Hepatocyte (in vitro differentiated cells): ENCODE measurements at regions not wholly inside any gene's neighbourhood (a gene's known extent, or its start where the extent isn't known, plus 50 kb on each side); places are given as distances from the start of the nearest gene placed in this dataset.

ENCODE experiments used
- DNase-seq: peaks from one replicate; pipeline ENCODE4 v3.0.0-alpha.2; 2016; ENCODE audit warnings: low spot score
- H2AFZ ChIP-seq: fragments of 200-600 bp; sonication (generic); 2 replicates; pipeline ENCODE4 v1.6.0; 2016; ENCODE audit warnings: antibody characterized with exemption, mild to moderate bottlenecking
- H3K27ac ChIP-seq: fragments of 200-600 bp; sonication (generic); 2 replicates; pipeline ENCODE4 v1.5.1; 2016; ENCODE audit warnings: mild to moderate bottlenecking
- H3K27me3 ChIP-seq: fragments of 200-600 bp; sonication (generic); 2 replicates; pipeline ENCODE4 v1.6.1; 2016
- H3K36me3 ChIP-seq: fragments of 200-600 bp; sonication (generic); replicated peaks from 2 replicates; pipeline ENCODE4 v1.5.1; 2016; ENCODE audit warnings: low read depth; ENCODE audit not compliant: insufficient read depth
- H3K4me1 ChIP-seq: fragments of 200-600 bp; sonication (generic); 2 replicates; pipeline ENCODE4 v1.5.1; 2016; ENCODE audit warnings: mild to moderate bottlenecking, moderate library complexity; ENCODE audit not compliant: insufficient read depth
- H3K4me2 ChIP-seq: fragments of 200-600 bp; sonication (generic); 2 replicates; pipeline ENCODE4 v1.6.0; 2016
- H3K4me3 ChIP-seq: fragments of 200-600 bp; sonication (generic); 2 replicates; pipeline ENCODE4 v1.5.1; 2016; ENCODE audit warnings: mild to moderate bottlenecking
- H3K79me2 ChIP-seq: fragments of 200-600 bp; sonication (generic); 2 replicates; pipeline ENCODE4 v1.6.0; 2017; ENCODE audit warnings: mild to moderate bottlenecking
- H3K9me2 ChIP-seq: fragments of 200-600 bp; sonication (generic); replicated peaks from 2 replicates; pipeline ENCODE4 v1.6.0; 2017; ENCODE audit warnings: mild to moderate bottlenecking; ENCODE audit not compliant: insufficient read depth
- H3K9me3 ChIP-seq: fragments of 200-600 bp; sonication (generic); 2 replicates; pipeline ENCODE4 v1.5.1; 2016; ENCODE audit warnings: low read depth, mild to moderate bottlenecking
- H4K20me1 ChIP-seq: fragments of 200-600 bp; sonication (generic); 2 replicates; pipeline ENCODE4 v1.6.0; 2016; ENCODE audit warnings: mild to moderate bottlenecking; ENCODE audit not compliant: insufficient read depth, poor library complexity, severe bottlenecking
- EZH2 ChIP-seq: fragments of 200-600 bp; sonication (generic); IDR thresholded peaks from 2 replicates; pipeline ENCODE4 v1.6.1; 2016; ENCODE audit warnings: antibody characterized with exemption, mild to moderate bottlenecking, borderline replicate concordance
- EZH2phosphoT487 ChIP-seq: fragments of 200-600 bp; sonication (generic); IDR thresholded peaks from one replicate; pipeline ENCODE4 v1.6.1; 2018; ENCODE audit warnings: antibody characterized with exemption, mild to moderate bottlenecking, low read depth, moderate library complexity; ENCODE audit not compliant: unreplicated experiment, severe bottlenecking
- WGBS: methylation state at CpG from one replicate; pipeline ENCODE4 v1.1.6; 2016; ENCODE audit warnings: low lambda C conversion rate; ENCODE audit errors: missing lambda C conversion rate; 5-methylcytosine and 5-hydroxymethylcytosine counted together
- TF ChIP-seq, protein P1 (sequence below): fragments of 200-600 bp; sonication (generic); IDR thresholded peaks from 2 replicates; pipeline ENCODE4 v1.5.1; 2016; ENCODE audit warnings: antibody characterized with exemption, mild to moderate bottlenecking; ENCODE audit not compliant: poor library complexity

DNA sequence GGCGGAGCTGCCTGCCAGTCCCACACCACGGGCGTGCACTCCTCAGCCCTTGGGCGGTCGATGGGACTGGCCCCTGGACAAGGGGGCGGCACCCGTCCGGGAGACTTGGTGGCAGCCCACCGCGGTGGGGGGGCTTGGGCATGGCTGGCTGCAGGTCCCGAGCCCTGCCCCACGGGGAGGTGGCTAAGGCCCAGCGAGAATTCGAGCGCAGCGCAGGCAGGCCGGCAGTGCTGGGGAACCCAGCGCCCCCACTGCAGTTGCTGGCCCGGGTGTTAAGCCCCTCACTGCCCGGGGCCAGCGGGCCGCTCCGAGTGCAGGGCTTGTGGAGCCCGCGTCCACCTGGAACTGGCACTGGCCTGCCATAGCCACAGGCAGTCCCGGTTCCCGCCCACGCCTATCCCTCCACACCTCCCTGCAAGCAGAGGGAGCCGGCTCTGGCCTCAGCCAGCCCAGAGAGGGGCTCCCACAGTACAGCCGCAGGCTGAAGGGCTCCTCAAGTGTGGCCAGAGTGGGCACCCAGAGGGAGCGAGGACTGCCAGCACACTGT, 742.9 kb upstream of the DDX18 start:
- no peak for DNase-seq
- H3K9me3 ChIP-seq: no peaks in the 10 kb centered on the region

DNA sequence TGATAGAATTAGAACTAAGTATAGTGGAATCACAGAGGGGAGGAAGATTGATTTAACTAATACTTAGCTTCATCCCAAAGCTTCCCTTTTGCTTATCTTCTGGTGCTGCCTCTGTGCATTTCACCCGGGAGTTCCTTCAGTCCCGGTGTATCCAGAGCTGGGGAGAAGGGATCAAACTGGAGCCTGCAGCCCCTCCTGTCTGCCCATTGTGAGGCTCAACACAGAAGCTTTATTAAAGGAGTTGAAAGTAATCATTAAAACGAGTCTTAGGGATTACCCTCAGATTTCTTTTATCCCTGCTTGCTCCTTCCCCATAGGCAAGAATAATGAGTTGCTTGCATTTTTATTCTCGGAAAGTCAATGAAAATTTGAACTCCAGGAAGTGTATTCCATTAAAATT, 739.7 kb upstream of the DDX18 start:
- H3K9me3 ChIP-seq: no peaks in the 10 kb centered on the region
- no peak overlapping the region for H3K27ac ChIP-seq
- no peaks in the 10 kb centered on the region for H3K27me3 ChIP-seq
- no peaks in the 10 kb centered on the region for H3K4me1 ChIP-seq
- no peak for TF ChIP-seq EZH2phosphoT487
- TF ChIP-seq, protein P1, sequence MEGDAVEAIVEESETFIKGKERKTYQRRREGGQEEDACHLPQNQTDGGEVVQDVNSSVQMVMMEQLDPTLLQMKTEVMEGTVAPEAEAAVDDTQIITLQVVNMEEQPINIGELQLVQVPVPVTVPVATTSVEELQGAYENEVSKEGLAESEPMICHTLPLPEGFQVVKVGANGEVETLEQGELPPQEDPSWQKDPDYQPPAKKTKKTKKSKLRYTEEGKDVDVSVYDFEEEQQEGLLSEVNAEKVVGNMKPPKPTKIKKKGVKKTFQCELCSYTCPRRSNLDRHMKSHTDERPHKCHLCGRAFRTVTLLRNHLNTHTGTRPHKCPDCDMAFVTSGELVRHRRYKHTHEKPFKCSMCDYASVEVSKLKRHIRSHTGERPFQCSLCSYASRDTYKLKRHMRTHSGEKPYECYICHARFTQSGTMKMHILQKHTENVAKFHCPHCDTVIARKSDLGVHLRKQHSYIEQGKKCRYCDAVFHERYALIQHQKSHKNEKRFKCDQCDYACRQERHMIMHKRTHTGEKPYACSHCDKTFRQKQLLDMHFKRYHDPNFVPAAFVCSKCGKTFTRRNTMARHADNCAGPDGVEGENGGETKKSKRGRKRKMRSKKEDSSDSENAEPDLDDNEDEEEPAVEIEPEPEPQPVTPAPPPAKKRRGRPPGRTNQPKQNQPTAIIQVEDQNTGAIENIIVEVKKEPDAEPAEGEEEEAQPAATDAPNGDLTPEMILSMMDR: no peak
- TF ChIP-seq EZH2: no peak
- no peaks in the 10 kb centered on the region for H3K36me3 ChIP-seq
- no peaks in the 10 kb centered on the region for H3K9me2 ChIP-seq
- H4K20me1 ChIP-seq: no peaks in the 10 kb centered on the region
- no peak for DNase-seq
- H3K4me2 ChIP-seq: no peak overlapping the region
- no peak overlapping the region for H2AFZ ChIP-seq
- H3K79me2 ChIP-seq: no peaks in the 10 kb centered on the region
- H3K4me3 ChIP-seq: no peak overlapping the region
- WGBS: 53% methylated on average over 4 of the region's 4 CpGs

More for the DNA sequence above, 742.9 kb upstream of the DDX18 start:
- H3K4me1 ChIP-seq: peaks cover 5% of the 10 kb centered on the region
- no peaks in the 10 kb centered on the region for H4K20me1 ChIP-seq
- no peaks in the 10 kb centered on the region for H3K36me3 ChIP-seq
- H3K4me3 ChIP-seq: no peak overlapping the region
- H3K9me2 ChIP-seq: no peaks in the 10 kb centered on the region
- no peaks in the 10 kb centered on the region for H3K27me3 ChIP-seq
- H3K27ac ChIP-seq: no peak overlapping the region
- 98% methylated on average over 20 of the region's 31 CpGs for WGBS
- TF ChIP-seq EZH2phosphoT487: no peak
- TF ChIP-seq, protein P1: no peak
- TF ChIP-seq EZH2: no peak
- H3K4me2 ChIP-seq: no peak overlapping the region
- no peak overlapping the region for H2AFZ ChIP-seq
- no peaks in the 10 kb centered on the region for H3K79me2 ChIP-seq

DNA sequence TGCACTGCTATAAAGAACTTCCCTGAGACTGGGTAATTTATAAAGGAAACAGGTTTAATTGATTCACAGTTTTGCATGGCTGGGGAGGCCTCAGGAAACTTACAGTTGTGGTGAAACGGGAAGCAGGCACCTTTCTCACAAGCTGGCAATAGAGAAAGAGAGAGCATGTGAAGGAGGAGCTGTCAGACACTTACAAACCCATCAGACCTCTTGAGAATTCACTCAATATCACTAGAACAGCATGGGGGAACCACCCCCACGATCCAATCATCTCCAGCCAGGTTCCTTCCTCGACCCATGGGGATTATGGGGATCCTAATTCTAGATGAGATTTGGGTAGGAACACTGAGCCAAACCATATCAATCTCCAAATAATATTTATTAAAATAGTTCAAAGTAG, 729.2 kb upstream of the DDX18 start:
- 74% methylated on average over 3 of the region's 3 CpGs for WGBS
- Histone ChIP-seq H3K79me2 (no peaks in the 10 kb centered on the region), H3K9me2 (no peaks in the 10 kb centered on the region), H3K27me3 (no peaks in the 10 kb centered on the region), H3K27ac (no peak overlapping the region), H4K20me1 (no peaks in the 10 kb centered on the region), H3K4me3 (no peak overlapping the region), H3K9me3 (no peaks in the 10 kb centered on the region), H2AFZ (no peak overlapping the region), H3K4me1 (peaks cover 22% of the 10 kb centered on the region), H3K36me3 (no peaks in the 10 kb centered on the region), H3K4me2 (no peak overlapping the region)
- no peak for DNase-seq
- TF ChIP-seq EZH2phosphoT487: no peak
- TF ChIP-seq EZH2: no peak
- TF ChIP-seq, protein P1: no peak
